ENCODE measurements at regions not wholly inside any gene's neighbourhood (a gene's known extent, or its start where the extent isn't known, plus 50 kb on each side); places are given as distances from the start of the nearest gene placed in this dataset.

DNA sequence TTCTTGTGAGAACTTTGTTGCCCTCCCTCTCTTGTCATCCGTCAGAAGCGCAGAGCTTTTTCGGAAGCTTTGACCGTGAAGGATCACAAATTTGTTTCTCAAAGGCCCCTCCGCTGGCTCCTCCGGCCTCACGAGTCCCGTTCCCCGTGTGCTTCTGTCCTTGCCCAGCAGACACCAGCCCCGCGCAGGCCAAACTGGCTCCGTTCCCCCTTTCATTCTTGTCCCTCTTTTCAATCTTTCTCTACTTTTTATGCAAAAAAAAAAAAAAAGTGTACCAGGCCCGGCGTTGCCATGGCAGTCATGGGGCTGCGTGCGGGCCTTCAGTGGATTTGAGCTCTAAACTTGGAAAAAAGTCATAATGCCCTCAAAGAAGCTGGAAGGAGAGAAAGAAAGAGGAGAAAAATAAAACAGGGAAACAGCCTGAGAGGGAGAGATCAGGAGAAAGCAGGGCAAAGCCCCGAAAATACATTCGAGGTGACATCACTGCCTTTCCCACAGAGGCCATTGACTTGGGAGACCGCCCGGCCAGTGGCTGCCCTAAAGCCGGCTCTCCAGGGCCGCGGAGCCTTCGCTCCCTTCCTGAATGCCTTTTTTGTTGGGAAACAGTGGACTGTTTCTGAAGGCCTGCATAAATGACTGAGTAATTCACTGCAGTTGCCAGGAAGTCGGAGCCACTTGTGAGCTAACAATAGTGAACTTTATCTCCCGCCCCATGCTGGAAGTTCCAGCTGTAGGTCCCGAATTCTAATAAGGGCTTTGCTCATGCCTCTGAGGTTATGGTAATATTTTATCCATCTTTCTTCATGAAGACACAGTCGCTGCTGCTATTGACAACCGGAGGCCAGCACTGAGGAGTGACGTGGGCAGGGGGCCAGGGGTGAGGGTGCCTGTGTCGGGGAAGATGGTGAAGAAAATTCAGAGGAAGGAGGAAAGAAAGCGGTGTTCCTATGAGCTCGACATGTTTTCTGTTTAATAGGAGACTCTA, 670.9 kb downstream of the QKI start:
- TF ChIP-seq, protein P1, sequence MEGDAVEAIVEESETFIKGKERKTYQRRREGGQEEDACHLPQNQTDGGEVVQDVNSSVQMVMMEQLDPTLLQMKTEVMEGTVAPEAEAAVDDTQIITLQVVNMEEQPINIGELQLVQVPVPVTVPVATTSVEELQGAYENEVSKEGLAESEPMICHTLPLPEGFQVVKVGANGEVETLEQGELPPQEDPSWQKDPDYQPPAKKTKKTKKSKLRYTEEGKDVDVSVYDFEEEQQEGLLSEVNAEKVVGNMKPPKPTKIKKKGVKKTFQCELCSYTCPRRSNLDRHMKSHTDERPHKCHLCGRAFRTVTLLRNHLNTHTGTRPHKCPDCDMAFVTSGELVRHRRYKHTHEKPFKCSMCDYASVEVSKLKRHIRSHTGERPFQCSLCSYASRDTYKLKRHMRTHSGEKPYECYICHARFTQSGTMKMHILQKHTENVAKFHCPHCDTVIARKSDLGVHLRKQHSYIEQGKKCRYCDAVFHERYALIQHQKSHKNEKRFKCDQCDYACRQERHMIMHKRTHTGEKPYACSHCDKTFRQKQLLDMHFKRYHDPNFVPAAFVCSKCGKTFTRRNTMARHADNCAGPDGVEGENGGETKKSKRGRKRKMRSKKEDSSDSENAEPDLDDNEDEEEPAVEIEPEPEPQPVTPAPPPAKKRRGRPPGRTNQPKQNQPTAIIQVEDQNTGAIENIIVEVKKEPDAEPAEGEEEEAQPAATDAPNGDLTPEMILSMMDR (IDR thresholded peaks at IDR 0.05) = no peak

DNA sequence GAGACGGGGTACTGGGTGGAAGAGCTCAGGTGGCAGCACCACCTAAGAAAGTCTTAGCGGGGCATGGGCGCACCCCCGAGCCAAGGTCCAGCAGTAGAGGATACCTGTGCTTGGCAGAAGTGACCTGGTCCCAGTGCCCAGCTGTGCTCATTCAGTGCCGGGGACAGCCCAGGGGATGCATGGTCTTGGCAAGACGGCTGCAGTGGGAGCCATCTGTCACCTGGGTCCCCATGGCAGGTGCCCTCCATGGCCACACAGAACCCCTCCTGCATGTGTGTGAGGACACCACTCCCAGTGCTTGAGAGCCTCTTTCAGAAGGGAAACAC, 664.7 kb downstream of the QKI start:
- TF ChIP-seq, protein P1 (IDR thresholded peaks at IDR 0.05) = no peak

DNA sequence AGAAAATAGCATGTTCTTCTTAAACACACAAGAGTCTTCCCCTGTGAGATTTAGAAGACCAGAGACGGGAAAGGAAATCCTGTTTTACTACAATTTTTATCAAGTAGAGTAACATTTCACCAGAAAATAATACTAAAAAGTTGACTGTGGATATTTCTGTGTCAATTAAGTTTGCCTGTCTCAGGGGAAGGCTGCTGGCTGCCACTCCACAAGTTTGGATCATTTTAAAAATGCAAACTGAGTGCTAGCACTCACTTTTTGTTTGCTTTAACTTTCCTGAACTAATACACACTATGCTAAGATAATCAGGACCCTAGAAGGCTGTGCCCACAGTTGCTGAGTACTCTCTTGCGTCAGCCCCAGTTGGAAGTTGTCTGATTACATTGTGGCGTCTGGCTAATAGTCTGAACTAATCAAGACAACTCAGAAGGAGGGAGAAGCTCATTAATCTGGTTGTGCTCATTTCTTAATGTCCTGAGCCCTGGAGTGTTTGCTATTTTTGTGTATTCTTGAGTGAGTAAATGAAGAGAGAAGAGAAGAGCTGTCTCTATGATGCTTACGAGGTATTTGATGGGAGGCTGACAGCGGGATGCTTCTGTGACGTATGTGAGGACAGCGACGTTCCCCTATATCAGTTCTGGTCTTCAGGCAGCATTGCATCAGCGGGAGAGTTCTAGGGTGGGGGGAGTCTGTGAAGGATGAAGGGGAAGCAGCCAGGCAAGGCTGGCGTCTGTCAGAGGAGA, 664.2 kb downstream of the QKI start:
- TF ChIP-seq, protein P1 (IDR thresholded peaks at IDR 0.05) = no peak

DNA sequence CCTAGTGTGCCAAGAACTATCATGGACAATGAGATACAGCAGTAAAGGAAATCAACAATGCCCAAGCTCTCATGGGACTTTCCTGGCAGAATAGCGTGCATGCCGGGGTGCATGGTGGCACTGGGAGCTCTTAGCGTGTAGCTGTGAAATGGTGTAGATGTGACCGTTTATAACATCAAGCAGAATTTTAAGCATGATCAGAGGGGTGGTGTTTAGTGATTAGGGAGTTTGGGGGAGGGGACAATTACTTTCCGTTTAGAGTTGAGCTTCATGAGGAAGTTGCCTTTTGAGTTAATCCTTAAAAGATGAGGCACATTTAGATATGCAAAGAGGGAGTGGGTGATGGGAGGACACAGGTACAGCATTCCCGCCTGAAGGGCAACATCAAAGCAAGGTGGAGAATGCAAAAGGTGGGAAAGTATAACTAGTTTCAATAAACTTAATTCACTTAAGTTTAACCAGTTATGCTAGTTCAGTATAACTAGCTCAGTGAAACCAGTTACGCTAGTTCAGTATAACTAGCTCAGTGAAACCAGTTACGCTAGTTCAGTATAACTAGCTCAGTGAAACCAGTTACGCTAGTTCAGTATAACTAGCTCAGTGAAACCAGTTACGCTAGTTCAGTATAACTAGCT, 661.6 kb downstream of the QKI start:
- TF ChIP-seq, protein P1 (IDR thresholded peaks at IDR 0.05) = no peak

- TF ChIP-seq, protein P1 (IDR thresholded peaks at IDR 0.05) = no peak
Measured at GRCh38 chr6:164072240-164072666, 657.7 kb downstream of the QKI start.

- TF ChIP-seq, protein P1 (IDR thresholded peaks at IDR 0.05) = no peak
Measured at GRCh38 chr6:164069350-164069990, 655.0 kb downstream of the QKI start.

DNA sequence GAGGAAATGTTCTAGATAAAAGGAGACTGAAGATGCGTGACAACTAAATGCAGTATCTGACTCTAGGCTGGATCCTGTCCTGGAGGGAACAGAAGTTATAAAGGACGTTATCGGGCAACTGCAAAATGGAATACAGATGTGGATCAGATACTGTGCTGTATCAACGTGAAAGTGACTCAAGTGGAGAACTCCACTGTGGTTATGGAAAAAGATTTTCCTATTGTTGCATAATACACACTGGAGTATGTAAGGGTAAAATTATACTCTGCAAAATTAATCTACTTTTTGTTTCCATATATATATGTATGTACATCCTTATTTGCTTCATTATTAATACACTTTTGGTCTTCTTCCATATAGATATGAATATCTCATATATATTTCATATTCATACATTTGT, 654.0 kb downstream of the QKI start:
- TF ChIP-seq, protein P1 (IDR thresholded peaks at IDR 0.05) = no peak
